ENCODE measurements at regions not wholly inside any gene's neighbourhood (a gene's known extent, or its start where the extent isn't known, plus 50 kb on each side); places are given as distances from the start of the nearest gene placed in this dataset.

DNA sequence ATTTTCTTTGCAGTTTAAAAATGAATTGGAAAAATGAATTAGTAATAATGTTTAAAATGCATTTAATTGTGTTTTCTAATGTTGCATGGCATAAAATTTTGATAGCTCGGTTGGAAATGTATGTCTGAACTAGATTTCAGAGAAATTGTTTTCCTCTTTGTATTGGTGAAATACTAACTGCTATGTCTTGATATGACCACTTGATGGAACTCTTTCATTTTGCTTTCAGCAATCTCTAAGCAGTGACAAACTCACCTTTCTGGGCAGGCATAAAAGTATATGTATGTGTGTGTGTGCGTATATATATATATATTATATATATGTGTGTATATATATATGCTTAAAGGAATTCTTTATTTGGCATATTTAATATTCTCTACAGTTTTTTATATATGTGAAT lies 239.3 kb upstream of the ZNF717 start:
- TF ChIP-seq POLR2AphosphoS5 (IDR thresholded peaks at IDR 0.05; ENCODE audit: low read depth): no peak
- TF ChIP-seq, protein P1, sequence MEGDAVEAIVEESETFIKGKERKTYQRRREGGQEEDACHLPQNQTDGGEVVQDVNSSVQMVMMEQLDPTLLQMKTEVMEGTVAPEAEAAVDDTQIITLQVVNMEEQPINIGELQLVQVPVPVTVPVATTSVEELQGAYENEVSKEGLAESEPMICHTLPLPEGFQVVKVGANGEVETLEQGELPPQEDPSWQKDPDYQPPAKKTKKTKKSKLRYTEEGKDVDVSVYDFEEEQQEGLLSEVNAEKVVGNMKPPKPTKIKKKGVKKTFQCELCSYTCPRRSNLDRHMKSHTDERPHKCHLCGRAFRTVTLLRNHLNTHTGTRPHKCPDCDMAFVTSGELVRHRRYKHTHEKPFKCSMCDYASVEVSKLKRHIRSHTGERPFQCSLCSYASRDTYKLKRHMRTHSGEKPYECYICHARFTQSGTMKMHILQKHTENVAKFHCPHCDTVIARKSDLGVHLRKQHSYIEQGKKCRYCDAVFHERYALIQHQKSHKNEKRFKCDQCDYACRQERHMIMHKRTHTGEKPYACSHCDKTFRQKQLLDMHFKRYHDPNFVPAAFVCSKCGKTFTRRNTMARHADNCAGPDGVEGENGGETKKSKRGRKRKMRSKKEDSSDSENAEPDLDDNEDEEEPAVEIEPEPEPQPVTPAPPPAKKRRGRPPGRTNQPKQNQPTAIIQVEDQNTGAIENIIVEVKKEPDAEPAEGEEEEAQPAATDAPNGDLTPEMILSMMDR (IDR thresholded peaks at IDR 0.05; ENCODE audit: insufficient read depth, low read length): peak; percentile 10
- TF ChIP-seq, protein P2, sequence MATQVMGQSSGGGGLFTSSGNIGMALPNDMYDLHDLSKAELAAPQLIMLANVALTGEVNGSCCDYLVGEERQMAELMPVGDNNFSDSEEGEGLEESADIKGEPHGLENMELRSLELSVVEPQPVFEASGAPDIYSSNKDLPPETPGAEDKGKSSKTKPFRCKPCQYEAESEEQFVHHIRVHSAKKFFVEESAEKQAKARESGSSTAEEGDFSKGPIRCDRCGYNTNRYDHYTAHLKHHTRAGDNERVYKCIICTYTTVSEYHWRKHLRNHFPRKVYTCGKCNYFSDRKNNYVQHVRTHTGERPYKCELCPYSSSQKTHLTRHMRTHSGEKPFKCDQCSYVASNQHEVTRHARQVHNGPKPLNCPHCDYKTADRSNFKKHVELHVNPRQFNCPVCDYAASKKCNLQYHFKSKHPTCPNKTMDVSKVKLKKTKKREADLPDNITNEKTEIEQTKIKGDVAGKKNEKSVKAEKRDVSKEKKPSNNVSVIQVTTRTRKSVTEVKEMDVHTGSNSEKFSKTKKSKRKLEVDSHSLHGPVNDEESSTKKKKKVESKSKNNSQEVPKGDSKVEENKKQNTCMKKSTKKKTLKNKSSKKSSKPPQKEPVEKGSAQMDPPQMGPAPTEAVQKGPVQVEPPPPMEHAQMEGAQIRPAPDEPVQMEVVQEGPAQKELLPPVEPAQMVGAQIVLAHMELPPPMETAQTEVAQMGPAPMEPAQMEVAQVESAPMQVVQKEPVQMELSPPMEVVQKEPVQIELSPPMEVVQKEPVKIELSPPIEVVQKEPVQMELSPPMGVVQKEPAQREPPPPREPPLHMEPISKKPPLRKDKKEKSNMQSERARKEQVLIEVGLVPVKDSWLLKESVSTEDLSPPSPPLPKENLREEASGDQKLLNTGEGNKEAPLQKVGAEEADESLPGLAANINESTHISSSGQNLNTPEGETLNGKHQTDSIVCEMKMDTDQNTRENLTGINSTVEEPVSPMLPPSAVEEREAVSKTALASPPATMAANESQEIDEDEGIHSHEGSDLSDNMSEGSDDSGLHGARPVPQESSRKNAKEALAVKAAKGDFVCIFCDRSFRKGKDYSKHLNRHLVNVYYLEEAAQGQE (IDR thresholded peaks at IDR 0.05; ENCODE audit: insufficient replicate concordance, low read depth): no peak
- TF ChIP-seq SPI1 (IDR thresholded peaks at IDR 0.05; ENCODE audit: borderline replicate concordance, low read depth): no peak

Data from HL-60 (cell line).